WTC11 (cell line): ENCODE measurements at regions not wholly inside any gene's neighbourhood (a gene's known extent, or its start where the extent isn't known, plus 50 kb on each side); places are given as distances from the start of the nearest gene placed in this dataset.

Experiments used
- ATAC-seq: fragments of 200-7000 bp; cut with Tn5 transposase; 2 replicates; pipeline ENCODE4 v1.10.0; 2021; ENCODE audit warnings: mild to moderate bottlenecking, moderate library complexity
- CTCF ChIA-PET: fragments of 300-600 bp; sonication (Branson Sonifier 250); formaldehyde crosslinking; loops from one replicate; lab custom pipeline; 2021; ENCODE audit warnings: antibody characterized with exemption; lab: Charles Lee
- POLR2A ChIA-PET: fragments of 350-600 bp; sonication (Branson Sonifier 250); formaldehyde crosslinking; loops from one replicate; lab custom pipeline; 2021; ENCODE audit warnings: antibody characterized with exemption; lab: Charles Lee
- DNase-seq: peaks from one replicate; pipeline ENCODE4 v3.0.0; 2021; ENCODE audit warnings: low spot score
- H3K27ac Mint-ChIP-seq: 2 replicates; pipeline ENCODE4 v1.8.0; 2021; ENCODE audit warnings: mixed read lengths
- H3K27me3 Mint-ChIP-seq: 2 replicates; pipeline ENCODE4 v1.8.0; 2021; ENCODE audit warnings: low read depth, mild to moderate bottlenecking, moderate library complexity, mixed read lengths
- H3K36me3 Mint-ChIP-seq: 2 replicates; pipeline ENCODE4 v1.8.0; 2021; ENCODE audit warnings: mixed read lengths
- H3K4me1 Mint-ChIP-seq: 2 replicates; pipeline ENCODE4 v1.8.0; 2022; ENCODE audit warnings: mixed read lengths
- H3K4me3 Mint-ChIP-seq: 2 replicates; pipeline ENCODE4 v1.8.0; 2021; ENCODE audit warnings: mild to moderate bottlenecking, moderate library complexity, mixed read lengths
- H3K9me3 Mint-ChIP-seq: 2 replicates; pipeline ENCODE4 v1.8.0; 2021; ENCODE audit warnings: mixed read lengths
- E2F1 ChIP-seq: sonication (generic); formaldehyde crosslinking; IDR thresholded peaks from 2 replicates; pipeline ENCODE4 v1.8.0; 2022; ENCODE audit warnings: mild to moderate bottlenecking, missing genetic modification reagents
- E2F4 ChIP-seq: sonication (generic); formaldehyde crosslinking; IDR thresholded peaks from 2 replicates; pipeline ENCODE4 v1.8.1; 2022; ENCODE audit warnings: low read depth, mild to moderate bottlenecking, moderate library complexity, missing genetic modification reagents, borderline replicate concordance
- ELF4 ChIP-seq: sonication (generic); formaldehyde crosslinking; IDR thresholded peaks from 2 replicates; pipeline ENCODE4 v1.8.1; 2022; ENCODE audit warnings: low read depth, mild to moderate bottlenecking, moderate library complexity, missing genetic modification reagents
- EMX1 ChIP-seq: fragments of 250-450 bp; sonication (Bioruptor Pico); IDR thresholded peaks from 2 replicates; pipeline ENCODE4 v1.8.0; 2021; ENCODE audit warnings: mild to moderate bottlenecking
- ETV6 ChIP-seq: sonication (generic); formaldehyde crosslinking; IDR thresholded peaks from 2 replicates; pipeline ENCODE4 v1.8.1; 2022; ENCODE audit warnings: mild to moderate bottlenecking, missing genetic modification reagents
- FOXK1 ChIP-seq: sonication (generic); formaldehyde crosslinking; IDR thresholded peaks from 2 replicates; pipeline ENCODE4 v1.8.0; 2022; ENCODE audit warnings: mild to moderate bottlenecking, moderate library complexity, missing genetic modification reagents
- MYBL2 ChIP-seq: sonication (generic); formaldehyde crosslinking; IDR thresholded peaks from 2 replicates; pipeline ENCODE4 v1.8.1; 2023; ENCODE audit warnings: mild to moderate bottlenecking, moderate library complexity, missing genetic modification reagents
- NFYB ChIP-seq: sonication (generic); formaldehyde crosslinking; conservative IDR thresholded peaks from 2 replicates; pipeline ENCODE4 v1.8.0; 2022; ENCODE audit warnings: low read depth, missing genetic modification reagents
- NR2C2 ChIP-seq: sonication (generic); formaldehyde crosslinking; IDR thresholded peaks from 2 replicates; pipeline ENCODE4 v1.8.0; 2022; ENCODE audit warnings: mild to moderate bottlenecking, missing genetic modification reagents
- TEAD1 ChIP-seq: sonication (generic); formaldehyde crosslinking; IDR thresholded peaks from 2 replicates; pipeline ENCODE4 v1.8.0; 2022; ENCODE audit warnings: mild to moderate bottlenecking, missing genetic modification reagents
- TF ChIP-seq, protein P1 (sequence below): sonication (generic); formaldehyde crosslinking; IDR thresholded peaks from 2 replicates; pipeline ENCODE4 v1.8.1; 2022; ENCODE audit warnings: missing genetic modification reagents, borderline replicate concordance
- TF ChIP-seq, protein P2 (sequence below): fragments of 200-600 bp; IDR thresholded peaks from 2 replicates; pipeline ENCODE4 v1.8.0; 2022; ENCODE audit warnings: antibody characterized with exemption
- TF ChIP-seq, protein P3 (sequence below): sonication (generic); formaldehyde crosslinking; IDR thresholded peaks from 2 replicates; pipeline ENCODE4 v1.8.0; 2023; ENCODE audit warnings: missing genetic modification reagents

GRCh38 chr2:234429265-234429664 lies 67.6 kb downstream of the ARL4C start:
- TF ChIP-seq, protein P1, sequence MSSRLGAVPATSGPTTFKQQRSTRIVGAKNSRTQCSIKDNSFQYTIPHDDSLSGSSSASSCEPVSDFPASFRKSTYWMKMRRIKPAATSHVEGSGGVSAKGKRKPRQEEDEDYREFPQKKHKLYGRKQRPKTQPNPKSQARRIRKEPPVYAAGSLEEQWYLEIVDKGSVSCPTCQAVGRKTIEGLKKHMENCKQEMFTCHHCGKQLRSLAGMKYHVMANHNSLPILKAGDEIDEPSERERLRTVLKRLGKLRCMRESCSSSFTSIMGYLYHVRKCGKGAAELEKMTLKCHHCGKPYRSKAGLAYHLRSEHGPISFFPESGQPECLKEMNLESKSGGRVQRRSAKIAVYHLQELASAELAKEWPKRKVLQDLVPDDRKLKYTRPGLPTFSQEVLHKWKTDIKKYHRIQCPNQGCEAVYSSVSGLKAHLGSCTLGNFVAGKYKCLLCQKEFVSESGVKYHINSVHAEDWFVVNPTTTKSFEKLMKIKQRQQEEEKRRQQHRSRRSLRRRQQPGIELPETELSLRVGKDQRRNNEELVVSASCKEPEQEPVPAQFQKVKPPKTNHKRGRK (CRISPR knock-in tag) = no peak
- TF ChIP-seq ETV6 (CRISPR knock-in tag) (no peak), E2F4 (no peak), MYBL2 (no peak), ELF4 (no peak), NFYB (CRISPR knock-in tag) (no peak), FOXK1 (CRISPR knock-in tag) (no peak), E2F1 (CRISPR knock-in tag) (no peak), EMX1 (CRISPR knock-in tag) (no peak), NR2C2 (CRISPR knock-in tag) (no peak)
- TF ChIP-seq, protein P2, sequence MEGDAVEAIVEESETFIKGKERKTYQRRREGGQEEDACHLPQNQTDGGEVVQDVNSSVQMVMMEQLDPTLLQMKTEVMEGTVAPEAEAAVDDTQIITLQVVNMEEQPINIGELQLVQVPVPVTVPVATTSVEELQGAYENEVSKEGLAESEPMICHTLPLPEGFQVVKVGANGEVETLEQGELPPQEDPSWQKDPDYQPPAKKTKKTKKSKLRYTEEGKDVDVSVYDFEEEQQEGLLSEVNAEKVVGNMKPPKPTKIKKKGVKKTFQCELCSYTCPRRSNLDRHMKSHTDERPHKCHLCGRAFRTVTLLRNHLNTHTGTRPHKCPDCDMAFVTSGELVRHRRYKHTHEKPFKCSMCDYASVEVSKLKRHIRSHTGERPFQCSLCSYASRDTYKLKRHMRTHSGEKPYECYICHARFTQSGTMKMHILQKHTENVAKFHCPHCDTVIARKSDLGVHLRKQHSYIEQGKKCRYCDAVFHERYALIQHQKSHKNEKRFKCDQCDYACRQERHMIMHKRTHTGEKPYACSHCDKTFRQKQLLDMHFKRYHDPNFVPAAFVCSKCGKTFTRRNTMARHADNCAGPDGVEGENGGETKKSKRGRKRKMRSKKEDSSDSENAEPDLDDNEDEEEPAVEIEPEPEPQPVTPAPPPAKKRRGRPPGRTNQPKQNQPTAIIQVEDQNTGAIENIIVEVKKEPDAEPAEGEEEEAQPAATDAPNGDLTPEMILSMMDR = no peak
- TF ChIP-seq, protein P3, sequence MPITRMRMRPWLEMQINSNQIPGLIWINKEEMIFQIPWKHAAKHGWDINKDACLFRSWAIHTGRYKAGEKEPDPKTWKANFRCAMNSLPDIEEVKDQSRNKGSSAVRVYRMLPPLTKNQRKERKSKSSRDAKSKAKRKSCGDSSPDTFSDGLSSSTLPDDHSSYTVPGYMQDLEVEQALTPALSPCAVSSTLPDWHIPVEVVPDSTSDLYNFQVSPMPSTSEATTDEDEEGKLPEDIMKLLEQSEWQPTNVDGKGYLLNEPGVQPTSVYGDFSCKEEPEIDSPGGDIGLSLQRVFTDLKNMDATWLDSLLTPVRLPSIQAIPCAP = no peak
- TF ChIP-seq, all 79 proteins: peak for 0
- ChIA-PET CTCF (no interaction called here), POLR2A (no interaction called here)
- ATAC-seq (peak; percentile 7; the same call in 1 of the 2 replicates), DNase-seq (no peak)
- no peaks in the 10 kb centered on the region for H3K36me3 Mint-ChIP-seq
- peaks cover 7% of the 10 kb centered on the region for H3K9me3 Mint-ChIP-seq
- H3K4me3 Mint-ChIP-seq = no peak overlapping the region
- H3K4me1 Mint-ChIP-seq = peaks cover 52% of the 10 kb centered on the region
- no peak overlapping the region for H3K27ac Mint-ChIP-seq
- H3K27me3 Mint-ChIP-seq = peaks cover 59% of the 10 kb centered on the region

GRCh38 chr2:234427081-234428061 lies 69.5 kb downstream of the ARL4C start:
- Mint-ChIP-seq H3K9me3 (peaks cover 7% of the 10 kb centered on the region), H3K4me1 (peaks cover 52% of the 10 kb centered on the region), H3K36me3 (no peaks in the 10 kb centered on the region), H3K27ac (peak overlapping the region; percentile 93; the same call in 1 of the 2 replicates), H3K4me3 (peak overlapping the region; percentile 51), H3K27me3 (peaks cover 70% of the 10 kb centered on the region)
- ChIA-PET CTCF (interaction anchor here (0.8 to 1.0 kb wide), 2 partner anchors 22 to 70 kb away, joined by 3 read pairs; partner anchors contain the start of gene ARL4C), POLR2A (interaction anchor here (0.5 to 1.0 kb wide), 3 partner anchors 64 to 70 kb away, joined by 3 to 5 read pairs (median 4); partner anchors contain the start of gene ARL4C)
- 0 out of 2 replicates have a peak, but pooled peaks have one; percentile 13 for TF ChIP-seq TEAD1
- TF ChIP-seq, protein P2 = no peak
- DNase-seq = peak; percentile 62
- peak; percentile 85 for ATAC-seq
